Esophagus squamous epithelium (tissue), 4 donors: ENCODE measurements at regions not wholly inside any gene's neighbourhood (a gene's known extent, or its start where the extent isn't known, plus 50 kb on each side); places are given as distances from the start of the nearest gene placed in this dataset.

Experiments used
- CTCF ChIP-seq, 6 experiments: fragments of 450-650 bp in 4 of 6; fragments of 200-600 bp in 2 of 6; sonication (generic) in 2 of 6; IDR thresholded peaks; one replicate each; pipeline ENCODE4 v1.5.1; 2016 to 2019; ENCODE audit warnings: antibody characterized with exemption in 6 of 6, mild to moderate bottlenecking in 4 of 6, moderate library complexity in 4 of 6
- POLR2A ChIP-seq, 4 donors: fragments of 450-650 bp; IDR thresholded peaks; one replicate each; pipeline ENCODE4 v1.6.1; 2017; ENCODE audit warnings: antibody characterized with exemption in 4 of 4, mild to moderate bottlenecking in 4 of 4, moderate library complexity in 3 of 4

- no peak for TF ChIP-seq POLR2A (IDR thresholded peaks at IDR 0.05)
- TF ChIP-seq CTCF (IDR thresholded peaks at IDR 0.05): no peak
These were observed 51.2 kb upstream of the JAK2 start for GRCh38 chr9:4933861-4934260.
